ENCODE measurements at regions not wholly inside any gene's neighbourhood (a gene's known extent, or its start where the extent isn't known, plus 50 kb on each side); places are given as distances from the start of the nearest gene placed in this dataset.

DNA sequence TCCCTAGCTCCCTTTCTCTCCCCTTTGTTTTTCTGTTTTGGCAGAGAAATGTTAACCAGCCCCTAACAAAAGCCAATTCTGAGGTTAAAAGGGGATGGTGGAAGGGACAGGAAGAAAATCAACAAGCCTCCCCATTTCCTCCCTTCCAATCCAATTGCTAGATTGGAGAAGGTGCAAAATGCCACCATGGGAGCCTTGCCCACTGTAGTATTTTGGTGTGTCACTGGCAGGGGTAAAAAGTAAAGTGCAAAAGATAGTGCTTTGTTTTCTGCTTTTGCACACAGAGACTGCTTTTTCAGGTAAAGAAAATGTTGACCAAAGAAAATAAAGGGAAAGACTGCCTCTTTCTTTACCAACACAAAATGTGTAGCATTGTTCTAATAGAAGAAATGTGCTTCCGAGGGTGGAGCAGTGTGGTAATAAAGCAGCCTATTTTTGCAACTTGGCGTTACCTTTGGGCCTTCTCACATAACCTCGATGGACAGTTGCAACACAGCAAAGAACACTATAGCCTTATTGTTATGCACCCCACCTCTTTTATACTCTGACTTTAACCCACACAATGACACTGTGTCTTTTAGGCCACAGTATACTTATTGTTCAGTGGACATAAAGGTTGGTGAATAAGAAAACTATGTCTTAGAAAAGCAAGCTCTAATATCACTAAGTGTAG, 861.8 kb downstream of the BCL11A start:
- H3K9me3 ChIP-seq (ENCODE audit: low read length) = no peaks in the 10 kb centered on the region
- no peaks in the 10 kb centered on the region for H3K9me2 ChIP-seq (ENCODE audit: low read depth, low read length)
- H3K27me3 ChIP-seq (ENCODE audit: insufficient read depth, low read length) = no peaks in the 10 kb centered on the region
- no peak overlapping the region for H3K9ac ChIP-seq (ENCODE audit: low read length)
- no peaks in the 10 kb centered on the region for H3K79me2 ChIP-seq (ENCODE audit: insufficient read depth, low read length)
- no peaks in the 10 kb centered on the region for H3K4me1 ChIP-seq (ENCODE audit: insufficient read depth, low read length, severe bottlenecking)
- H4K20me1 ChIP-seq (ENCODE audit: insufficient read depth, low read length) = no peaks in the 10 kb centered on the region
- TF ChIP-seq CTCF (IDR thresholded peaks at IDR 0.05; ENCODE audit: low read length) (no peak), EZH2 (IDR thresholded peaks at IDR 0.05; ENCODE audit: borderline replicate concordance, low read length) (no peak)
- H3K4me2 ChIP-seq (ENCODE audit: low read length) = no peak overlapping the region
- H3K27ac ChIP-seq (ENCODE audit: low read depth, low read length, poor library complexity, severe bottlenecking) = no peak overlapping the region
- no peaks in the 10 kb centered on the region for H3K36me3 ChIP-seq (ENCODE audit: insufficient read depth, low read length)
- no peak overlapping the region for H2AFZ ChIP-seq (ENCODE audit: low read length)
- H3F3A ChIP-seq (ENCODE audit: insufficient read depth, low read length) = no peaks in the 10 kb centered on the region
- no peak overlapping the region for H3K4me3 ChIP-seq (ENCODE audit: low read depth, low read length, poor library complexity, severe bottlenecking)

DNA sequence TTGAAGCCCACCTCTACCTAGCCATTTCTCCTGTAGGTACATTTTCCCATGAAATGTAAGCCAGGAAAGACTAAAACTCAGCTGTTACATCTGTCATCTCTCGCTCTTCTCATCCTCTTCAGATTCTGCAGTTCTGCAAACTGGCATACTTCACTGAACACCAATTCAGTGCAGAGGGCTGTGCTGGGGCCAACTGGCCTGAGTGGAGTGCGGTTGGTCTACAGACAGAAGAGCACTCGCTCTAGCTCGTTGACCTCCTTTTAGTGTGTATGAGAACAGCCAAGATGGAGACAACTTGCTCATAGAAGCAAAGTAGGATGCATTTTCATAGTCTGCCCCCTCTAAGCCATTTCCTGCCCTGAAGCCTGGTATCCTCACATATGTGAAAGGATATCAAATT, 862.6 kb downstream of the BCL11A start:
- Histone ChIP-seq H3K79me2 (ENCODE audit: insufficient read depth, low read length) (no peaks in the 10 kb centered on the region), H3K4me2 (ENCODE audit: low read length) (no peak overlapping the region), H4K20me1 (ENCODE audit: insufficient read depth, low read length) (no peaks in the 10 kb centered on the region), H3K4me1 (ENCODE audit: insufficient read depth, low read length, severe bottlenecking) (no peaks in the 10 kb centered on the region), H3K27me3 (ENCODE audit: insufficient read depth, low read length) (no peaks in the 10 kb centered on the region), H3K4me3 (ENCODE audit: low read depth, low read length, poor library complexity, severe bottlenecking) (no peak overlapping the region), H3K9me2 (ENCODE audit: low read depth, low read length) (no peaks in the 10 kb centered on the region), H2AFZ (ENCODE audit: low read length) (no peak overlapping the region), H3K9ac (ENCODE audit: low read length) (no peak overlapping the region), H3K9me3 (ENCODE audit: low read length) (no peaks in the 10 kb centered on the region), H3F3A (ENCODE audit: insufficient read depth, low read length) (no peaks in the 10 kb centered on the region), H3K36me3 (ENCODE audit: insufficient read depth, low read length) (no peaks in the 10 kb centered on the region), H3K27ac (ENCODE audit: low read depth, low read length, poor library complexity, severe bottlenecking) (no peak overlapping the region)
- TF ChIP-seq EZH2 (IDR thresholded peaks at IDR 0.05; ENCODE audit: borderline replicate concordance, low read length) = no peak
- TF ChIP-seq CTCF (IDR thresholded peaks at IDR 0.05; ENCODE audit: low read length) = no peak

DNA sequence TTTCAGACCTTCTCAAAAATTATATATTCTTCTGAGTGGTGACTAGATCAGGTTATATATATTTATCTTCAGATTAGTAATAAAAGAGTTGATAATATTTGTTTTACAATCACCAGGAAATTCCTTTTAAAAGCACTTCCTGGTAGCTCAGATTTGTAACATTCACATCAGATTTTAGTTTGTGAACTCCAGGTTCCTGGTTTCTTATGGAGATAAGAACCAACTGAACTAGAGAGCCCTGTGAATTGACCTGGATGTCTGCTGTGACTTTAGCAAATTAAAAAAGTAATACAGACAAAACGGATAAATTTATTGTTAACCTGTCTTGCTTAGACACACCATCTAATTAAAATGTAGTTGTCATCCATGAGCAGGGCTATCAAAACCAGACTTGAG, 868.7 kb downstream of the BCL11A start:
- no peak for TF ChIP-seq EZH2 (IDR thresholded peaks at IDR 0.05; ENCODE audit: borderline replicate concordance, low read length)
- TF ChIP-seq CTCF (IDR thresholded peaks at IDR 0.05; ENCODE audit: low read length) = no peak
- Histone ChIP-seq H3F3A (ENCODE audit: insufficient read depth, low read length) (no peaks in the 10 kb centered on the region), H3K79me2 (ENCODE audit: insufficient read depth, low read length) (no peaks in the 10 kb centered on the region), H3K9ac (ENCODE audit: low read length) (no peak overlapping the region), H3K9me2 (ENCODE audit: low read depth, low read length) (no peaks in the 10 kb centered on the region), H3K4me3 (ENCODE audit: low read depth, low read length, poor library complexity, severe bottlenecking) (no peak overlapping the region), H3K9me3 (ENCODE audit: low read length) (no peaks in the 10 kb centered on the region), H3K4me2 (ENCODE audit: low read length) (no peak overlapping the region), H3K27ac (ENCODE audit: low read depth, low read length, poor library complexity, severe bottlenecking) (no peak overlapping the region), H3K36me3 (ENCODE audit: insufficient read depth, low read length) (no peaks in the 10 kb centered on the region), H3K4me1 (ENCODE audit: insufficient read depth, low read length, severe bottlenecking) (no peaks in the 10 kb centered on the region), H2AFZ (ENCODE audit: low read length) (no peak overlapping the region), H3K27me3 (ENCODE audit: insufficient read depth, low read length) (no peaks in the 10 kb centered on the region), H4K20me1 (ENCODE audit: insufficient read depth, low read length) (no peaks in the 10 kb centered on the region)

Data from OCI-LY1 (cell line).